ENCODE measurements at regions not wholly inside any gene's neighbourhood (a gene's known extent, or its start where the extent isn't known, plus 50 kb on each side); places are given as distances from the start of the nearest gene placed in this dataset.

- TF ChIP-seq CTCF (IDR thresholded peaks at IDR 0.05) (no peak), POLR2A (IDR thresholded peaks at IDR 0.05) (no peak)
These were observed 77.7 kb upstream of the CTNND2 start for GRCh38 chr5:11981986-11982385.

All from body of pancreas (tissue), 4 donors.